Heart right ventricle (tissue), 16 donors: ENCODE measurements at regions not wholly inside any gene's neighbourhood (a gene's known extent, or its start where the extent isn't known, plus 50 kb on each side); places are given as distances from the start of the nearest gene placed in this dataset.

Source experiments
- ATAC-seq, 8 donors: fragments of 200-7000 bp; cut with Tn5 transposase; one replicate each; pipeline ENCODE4 v1.9.1; 2020; ENCODE audit warnings: mild to moderate bottlenecking in 8 of 8, moderate library complexity in 8 of 8, moderate number of reproducible peaks in 1 of 8
- DNase-seq, 2 donors: peaks; one replicate each; pipeline ENCODE4 v3.0.0-alpha.2; 2020
- H3K27ac ChIP-seq, 10 donors: fragments of 200-600 bp; sonication (generic) in 2 of 10; one replicate each; pipeline versions ENCODE4 v1.5.0 to v1.8.0; 2020 to 2022; ENCODE audit warnings: mild to moderate bottlenecking in 3 of 10
- H3K27me3 ChIP-seq, 7 donors: fragments of 200-600 bp; one replicate each; pipeline ENCODE4 v1.8.0; 2021 to 2022; ENCODE audit warnings: mild to moderate bottlenecking in 2 of 7
- H3K36me3 ChIP-seq, 9 donors: fragments of 200-600 bp; sonication (generic) in 1 of 9; one replicate each; pipeline versions ENCODE4 v1.5.0 to v1.8.0; 2020 to 2022; ENCODE audit warnings: mild to moderate bottlenecking in 2 of 9
- H3K4me1 ChIP-seq, 9 donors: fragments of 200-600 bp; sonication (generic) in 1 of 9; one replicate each; pipeline versions ENCODE4 v1.5.0 to v1.8.0; 2020 to 2022; ENCODE audit warnings: mild to moderate bottlenecking in 4 of 9
- H3K4me3 ChIP-seq, 10 donors: fragments of 200-600 bp; sonication (generic) in 2 of 10; one replicate each; pipeline versions ENCODE4 v1.5.0 to v1.8.0; 2020 to 2022; ENCODE audit warnings: mild to moderate bottlenecking in 7 of 10, moderate library complexity in 2 of 10
- H3K9me3 ChIP-seq, 11 donors: fragments of 200-600 bp in 10 of 11; sonication (generic) in 2 of 11; one replicate each; pipeline versions ENCODE4 v1.5.0 to v1.8.0; 2013 to 2022; ENCODE audit warnings: mild to moderate bottlenecking in 2 of 11, control low read depth in 1 of 11, moderate library complexity in 1 of 11
- CTCF ChIP-seq, 9 donors: fragments of 200-600 bp; sonication (generic) in 2 of 9; IDR thresholded peaks; one replicate each; pipeline versions ENCODE4 v1.5.0 to v1.8.0; 2021 to 2022; ENCODE audit warnings: antibody characterized with exemption in 9 of 9, mild to moderate bottlenecking in 5 of 9, moderate library complexity in 1 of 9
- WGBS, 2 donors: extraction: QIAGEN DNeasy Blood & Tissue Kit; methylation state at CpG; one replicate each; pipeline ENCODE4 v1.1.7; 2013; ENCODE audit warnings: inconsistent platforms in 1 of 2; 5-methylcytosine and 5-hydroxymethylcytosine counted together
- intact Hi-C, 10 donors: fragments of 100-400 bp; cut with DNase I; formaldehyde crosslinking; loops; one replicate each; pipeline versions ENCODE4 v1.11.1 to v1.14.2; 2022
- donor health status: Arrhythmogenic right ventricular cardiomyopathy.
- donor health status: ischemic (EF 13 %, LVEDD 7.1; RV severe dilation, severe dysfunction).
- donor health status: healthy with polysubstance abuse.
- donor health status: DM: no; HTN: yes; CAD: no.
- donor health status: DM: no; HTN: no; CAD: no.
- donor health status: ischemic (EF 25% LVEDD 6.9; RV normal size, moderate dysfunction).
- donor health status: ischemic (EF 25% LVEDD 5.7; RV mildly dilated, moderate dysfunction).
- donor health status: healthy.
- donor health status: DM: yes; HTN: yes; CAD: no.
- donor health status: Ischemic cardiomyopathy.
- donor health status: ischemic (EF 35%, LVEDD 5.7; RV mildly dilated, moderate dysfunction).
- donor health status: nonischemic (EF 11% LVEDD 7.7; RV severe dilation, severe dysfunction).
- donor health status: DM: yes; HTN: yes; CAD: no.
- donor health status: PGD.
- donor health status: ischemic (EF 29% LVEDD 5.4; RV normal size, mild dysfunction).
- donor health status: nonischemic (EF 23%, LVEDD 6.1; RV moderate dilation, normal function).

GRCh38 chr12:126064028-126064427 lies 998.8 kb downstream of the AACS start:
- intact Hi-C loops: no loop called here
- TF ChIP-seq CTCF (IDR thresholded peaks at IDR 0.05): no peak
- Histone ChIP-seq H3K9me3 (peaks cover 0 to 16% (median 0%) of the 10 kb centered on the region in 11 donors), H3K27me3 (peaks cover 0 to 4% (median 3%) of the 10 kb centered on the region in 7 donors), H3K4me1 (no peaks in the 10 kb centered on the region), H3K4me3 (no peak overlapping the region), H3K27ac (no peak overlapping the region), H3K36me3 (no peaks in the 10 kb centered on the region)
- ATAC-seq (no peak), DNase-seq (no peak)
- 62% methylated on average over 5 of the region's 5 CpGs for WGBS, 2 donors

DNA sequence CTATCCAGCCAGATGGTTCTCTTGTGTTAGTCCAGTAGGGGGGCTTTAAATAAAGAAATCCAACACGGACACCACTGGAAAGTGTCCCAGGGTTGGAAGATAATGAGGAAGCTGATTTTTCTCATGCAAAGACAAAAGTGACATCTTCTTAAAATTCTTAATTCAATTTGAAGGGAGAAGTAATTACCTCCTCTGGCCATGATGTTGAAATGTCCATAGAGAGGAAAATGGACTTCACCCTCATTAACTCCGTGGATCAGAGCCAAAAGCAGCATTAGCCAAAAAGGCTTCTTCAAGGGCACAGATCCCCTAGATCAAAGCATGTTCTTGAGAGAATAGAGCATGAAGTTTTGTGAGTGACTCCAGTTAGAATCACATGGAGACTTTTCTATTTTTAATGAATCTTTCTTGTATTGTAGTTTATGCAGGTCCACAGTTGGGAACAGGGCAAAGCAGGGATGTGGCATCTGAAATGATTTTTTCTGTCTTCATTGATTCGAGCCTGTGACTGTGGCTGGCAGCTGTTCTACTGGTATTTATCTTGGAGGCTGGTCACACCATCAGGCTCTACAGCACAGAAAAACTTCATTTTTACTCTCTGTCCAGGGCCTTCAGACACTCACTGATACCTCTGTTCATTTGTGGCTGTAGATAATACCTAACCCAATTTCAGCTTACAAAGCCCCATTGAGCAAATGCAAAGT lies 1002.5 kb downstream of the AACS start:
- ATAC-seq: no peak
- intact Hi-C loops: no loop called here
- WGBS, 2 donors: 45 to 47% methylated on average over 3 of the region's 3 CpGs

DNA sequence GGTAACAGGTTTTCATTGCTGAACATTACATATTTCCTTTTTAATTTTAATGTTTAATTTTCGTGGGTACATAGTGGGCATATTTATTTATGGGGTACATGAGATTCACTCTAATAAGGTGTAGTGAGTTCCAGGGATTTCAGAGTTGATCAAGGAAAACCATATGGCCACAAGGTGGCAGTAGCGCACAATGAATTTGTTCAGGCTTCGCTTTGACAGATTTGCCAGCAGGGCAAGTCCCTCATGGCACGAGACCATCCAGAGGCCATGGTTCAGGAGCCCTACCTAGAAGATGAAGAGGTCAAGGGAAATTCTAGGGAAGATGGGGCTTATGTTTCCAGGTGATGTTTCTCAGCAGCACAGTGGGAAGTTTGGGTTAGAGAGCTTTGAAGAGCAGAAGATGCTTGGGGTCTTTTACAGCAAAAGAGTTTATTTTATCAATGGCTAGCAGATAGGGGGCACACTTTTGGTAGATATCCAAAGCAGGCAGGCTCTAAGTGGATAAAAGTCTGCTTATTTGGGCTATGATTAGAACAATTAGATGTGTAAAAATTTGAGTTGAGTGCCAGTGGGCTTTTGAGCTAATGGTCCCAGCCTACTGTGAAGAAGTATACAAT lies 1004.4 kb downstream of the AACS start:
- H3K4me3 ChIP-seq: no peak overlapping the region
- peaks cover 0 to 6% (median 0%) of the 10 kb centered on the region in 7 donors for H3K27me3 ChIP-seq
- peak in 7 of 9 donors; percentile 22 to 69 (median 42) for TF ChIP-seq CTCF (IDR thresholded peaks at IDR 0.05)
- no peak overlapping the region for H3K27ac ChIP-seq
- H3K4me1 ChIP-seq: no peaks in the 10 kb centered on the region
- H3K9me3 ChIP-seq: peaks cover 0 to 39% (median 3%) of the 10 kb centered on the region in 11 donors
- no peak for DNase-seq
- intact Hi-C loops: loop anchor here in 1 of 10 donors (5.0 kb wide), 1 partner anchor 803 kb away; no protein-coding TSS in a partner anchor
- no peaks in the 10 kb centered on the region for H3K36me3 ChIP-seq
- no peak for ATAC-seq
- 12 to 20% methylated on average over 4 of the region's 4 CpGs for WGBS, 2 donors

More for the DNA sequence above, 1002.5 kb downstream of the AACS start:
- H3K36me3 ChIP-seq: no peaks in the 10 kb centered on the region
- no peak for DNase-seq
- H3K4me3 ChIP-seq: no peak overlapping the region
- peaks cover 0 to 39% (median 8%) of the 10 kb centered on the region in 11 donors for H3K9me3 ChIP-seq
- TF ChIP-seq CTCF (IDR thresholded peaks at IDR 0.05): no peak
- no peak overlapping the region for H3K27ac ChIP-seq
- H3K4me1 ChIP-seq: no peaks in the 10 kb centered on the region
- H3K27me3 ChIP-seq: peaks cover 0 to 6% (median 0%) of the 10 kb centered on the region in 7 donors

DNA sequence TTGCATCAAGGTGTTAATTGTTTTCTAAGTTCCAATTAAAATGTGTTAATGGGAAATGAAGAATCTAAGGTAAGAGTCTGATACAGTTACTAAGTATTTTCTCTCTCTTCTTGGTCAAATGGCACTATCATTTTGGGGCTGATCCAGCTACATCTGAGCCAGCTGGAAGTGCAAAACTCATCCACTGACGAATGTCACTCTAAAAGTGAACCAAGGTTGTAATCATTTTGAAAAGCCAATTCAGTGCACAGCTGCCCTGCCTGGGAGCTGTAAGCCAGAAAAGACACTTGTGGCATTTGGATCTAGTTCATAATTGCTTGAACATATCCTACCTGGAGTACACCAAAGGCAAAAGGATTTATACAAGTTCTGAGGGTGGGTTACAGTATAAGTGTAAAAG lies 1011.3 kb downstream of the AACS start:
- Histone ChIP-seq H3K9me3 (peaks cover 0 to 4% (median 0%) of the 10 kb centered on the region in 11 donors), H3K27me3 (peaks cover 0 to 7% (median 4%) of the 10 kb centered on the region in 7 donors), H3K27ac (no peak overlapping the region), H3K4me1 (peaks cover 0 to 7% (median 0%) of the 10 kb centered on the region in 9 donors), H3K4me3 (no peak overlapping the region), H3K36me3 (no peaks in the 10 kb centered on the region)
- intact Hi-C loops: no loop called here
- peak in 1 of 8 donors; percentile 44 for ATAC-seq
- TF ChIP-seq CTCF (IDR thresholded peaks at IDR 0.05): no peak
- no peak for DNase-seq
- 18 to 41% methylated on average over 1 of the region's 1 CpG for WGBS, 2 donors
